Stimulated activated CD4-positive, alpha-beta T cell treated with anti-CD3 and anti-CD28 coated beads, TNF-alpha, amount 100 ng/mL, for 24 hours (primary cell): ENCODE measurements at regions not wholly inside any gene's neighbourhood (a gene's known extent, or its start where the extent isn't known, plus 50 kb on each side); places are given as distances from the start of the nearest gene placed in this dataset.

Experiments used
- DNase-seq, 3 experiments: peaks; one replicate each; pipeline ENCODE4 v3.0.0-alpha.2; 2020; ENCODE audit warnings: low read depth in 3 of 3

- no peak for DNase-seq
These were observed 589.2 kb upstream of the LRRTM1 start for GRCh38 chr2:80893711-80894110.

- DNase-seq: no peak
These were observed 584.5 kb upstream of the LRRTM1 start for GRCh38 chr2:80889009-80889408.

- DNase-seq: no peak
These were observed 583.4 kb upstream of the LRRTM1 start for GRCh38 chr2:80887841-80888378.

GRCh38 chr2:80874374-80874773 is 569.8 kb upstream of the LRRTM1 start:
- no peak for DNase-seq

GRCh38 chr2:80869858-80870438 is 565.4 kb upstream of the LRRTM1 start:
- DNase-seq: no peak

GRCh38 chr2:80863147-80863714 is 558.7 kb upstream of the LRRTM1 start:
- no peak for DNase-seq

- DNase-seq: no peak
These were observed 554.4 kb upstream of the LRRTM1 start for GRCh38 chr2:80858965-80859364.

GRCh38 chr2:80856227-80856626 is 551.7 kb upstream of the LRRTM1 start:
- DNase-seq: no peak

GRCh38 chr2:80854831-80855230 is 550.3 kb upstream of the LRRTM1 start:
- no peak for DNase-seq

- no peak for DNase-seq
These were observed 548.2 kb upstream of the LRRTM1 start for GRCh38 chr2:80852808-80853139.

GRCh38 chr2:80852079-80852807 is 547.7 kb upstream of the LRRTM1 start:
- no peak for DNase-seq

GRCh38 chr2:80830891-80831290 is 526.3 kb upstream of the LRRTM1 start:
- no peak for DNase-seq

- DNase-seq: no peak
These were observed 518.4 kb upstream of the LRRTM1 start for GRCh38 chr2:80822999-80823398.

GRCh38 chr2:80815259-80815658 is 510.7 kb upstream of the LRRTM1 start:
- DNase-seq: no peak

GRCh38 chr2:80786584-80786983 is 482.0 kb upstream of the LRRTM1 start:
- DNase-seq: no peak

- DNase-seq: no peak
These were observed 474.2 kb upstream of the LRRTM1 start for GRCh38 chr2:80778704-80779103.

GRCh38 chr2:80748592-80748991 is 444.0 kb upstream of the LRRTM1 start:
- DNase-seq: no peak

- DNase-seq: no peak
These were observed 432.5 kb upstream of the LRRTM1 start for GRCh38 chr2:80737047-80737446.

GRCh38 chr2:80725001-80725400 is 420.4 kb upstream of the LRRTM1 start:
- no peak for DNase-seq

GRCh38 chr2:80722803-80723202 is 418.3 kb upstream of the LRRTM1 start:
- DNase-seq: no peak

GRCh38 chr2:80719607-80720006 is 415.1 kb upstream of the LRRTM1 start:
- no peak for DNase-seq

GRCh38 chr2:80715433-80715832 is 410.9 kb upstream of the LRRTM1 start:
- no peak for DNase-seq

- no peak for DNase-seq
These were observed 407.4 kb upstream of the LRRTM1 start for GRCh38 chr2:80711915-80712314.
